Tibial nerve (tissue), 3 donors: ENCODE measurements at regions not wholly inside any gene's neighbourhood (a gene's known extent, or its start where the extent isn't known, plus 50 kb on each side); places are given as distances from the start of the nearest gene placed in this dataset.

Source experiments
- CTCF ChIP-seq, 5 experiments: fragments of 200-600 bp in 3 of 5; fragments of 450-650 bp in 2 of 5; sonication (generic) in 3 of 5; IDR thresholded peaks; one replicate each; pipeline ENCODE4 v1.5.1; 2016 to 2019; ENCODE audit warnings: antibody characterized with exemption in 5 of 5, mild to moderate bottlenecking in 3 of 5, moderate library complexity in 2 of 5
- POLR2A ChIP-seq, 2 donors: fragments of 450-650 bp; IDR thresholded peaks; one replicate each; pipeline ENCODE4 v1.6.1; 2017; ENCODE audit warnings: antibody characterized with exemption in 2 of 2, mild to moderate bottlenecking in 2 of 2, moderate library complexity in 2 of 2

GRCh38 chr6:68059899-68060298, 575.2 kb upstream of the ADGRB3 start:
- TF ChIP-seq CTCF (IDR thresholded peaks at IDR 0.05) (no peak), POLR2A (IDR thresholded peaks at IDR 0.05) (no peak)
